HG02852 (cell line): ENCODE measurements at regions not wholly inside any gene's neighbourhood (a gene's known extent, or its start where the extent isn't known, plus 50 kb on each side); places are given as distances from the start of the nearest gene placed in this dataset.
"Not testable (repeated sequence)": the region's sequence is repeated elsewhere in the genome, so short reads cannot be mapped to it uniquely, and the experiment has no call there.

Experiments used
- ATAC-seq: cut with Tn5 transposase; IDR thresholded peaks from one replicate; pipeline ENCODE4 v1.9.1; 2021; ENCODE audit warnings: mild to moderate bottlenecking, moderate library complexity; ENCODE audit not compliant: unreplicated experiment

DNA sequence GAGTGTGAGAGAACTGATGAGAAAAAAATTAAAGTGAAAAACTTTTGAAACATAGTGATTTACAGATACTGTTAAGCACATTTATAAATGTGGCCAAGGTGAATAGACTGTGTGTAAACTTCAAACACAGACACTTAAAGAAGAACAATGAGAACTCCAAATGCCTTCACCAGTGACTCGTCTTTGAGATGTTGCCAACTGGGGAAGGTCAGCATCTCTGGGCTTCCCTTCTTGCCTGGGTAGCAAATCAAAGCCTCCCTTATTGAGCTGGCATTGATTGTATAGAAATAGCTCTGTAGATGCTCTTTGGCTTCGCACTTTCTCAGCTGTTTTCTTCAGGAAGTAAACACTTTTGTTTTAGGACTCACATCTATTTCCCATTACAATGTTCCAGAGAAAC is 177.3 kb upstream of the SGCG start:
- no peak for ATAC-seq

DNA sequence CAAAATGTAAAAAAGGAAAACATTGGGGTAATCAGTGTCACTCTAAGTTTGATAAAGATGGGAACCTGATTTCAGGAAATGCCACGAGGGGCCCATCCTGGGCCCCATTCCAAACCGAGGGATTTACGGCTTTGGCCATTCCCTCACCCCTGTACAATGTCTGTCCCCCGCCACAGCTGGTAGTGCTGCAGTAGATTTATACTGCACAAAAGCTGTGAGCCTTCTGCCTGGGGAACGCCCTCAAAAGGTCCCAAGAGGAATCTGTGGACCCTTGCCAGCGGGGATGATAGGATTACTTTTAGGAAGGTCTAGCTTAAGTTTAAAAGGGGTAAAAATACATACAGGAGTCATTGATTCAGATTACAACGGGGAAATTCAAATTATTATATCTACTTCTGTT is 173.4 kb upstream of the SGCG start:
- no peak for ATAC-seq

DNA sequence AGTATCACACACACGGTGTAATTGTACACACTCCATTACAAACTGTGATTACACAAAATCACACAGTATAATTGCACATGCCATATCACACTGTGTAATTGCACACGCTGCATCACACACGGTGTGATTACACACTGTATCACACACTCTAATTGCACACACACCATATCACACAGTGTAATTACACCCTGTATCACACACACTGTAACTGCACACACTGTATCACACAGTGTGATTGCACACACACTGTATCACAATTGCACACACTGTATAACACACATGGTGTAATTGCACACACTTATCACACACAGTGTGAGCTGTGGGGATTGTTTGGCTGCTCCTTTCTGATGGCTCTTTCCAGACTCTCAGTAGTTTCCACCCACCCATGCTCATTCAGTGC is 162.6 kb upstream of the SGCG start:
- no peak for ATAC-seq

DNA sequence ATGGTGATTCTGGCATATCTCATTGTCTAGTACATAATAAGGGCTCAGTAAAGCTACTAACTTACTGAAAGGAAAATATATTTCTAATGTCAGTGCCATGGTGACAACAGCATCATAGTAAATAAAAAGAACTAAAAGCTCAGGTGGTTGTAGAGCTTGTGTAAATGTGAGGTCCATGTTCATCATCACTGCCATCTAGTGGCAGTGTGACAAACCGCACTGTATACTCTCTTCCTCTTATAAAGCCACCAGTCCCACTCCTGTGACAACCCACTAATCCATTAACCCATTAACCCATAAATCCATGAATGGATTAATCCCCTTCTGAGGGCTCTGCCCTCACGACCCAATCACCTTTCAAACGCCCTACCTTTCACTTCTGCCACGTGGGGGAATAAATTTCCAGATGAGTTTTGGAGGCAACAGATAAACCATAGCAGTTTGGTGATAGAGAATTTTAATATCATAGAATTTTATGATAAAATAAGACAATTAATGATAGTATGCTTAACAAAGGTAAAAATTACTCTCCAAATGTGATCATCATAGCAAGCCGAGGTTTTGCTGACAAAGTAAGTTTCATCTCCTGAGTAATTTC is 160.4 kb upstream of the SGCG start:
- ATAC-seq = peak; percentile 90

DNA sequence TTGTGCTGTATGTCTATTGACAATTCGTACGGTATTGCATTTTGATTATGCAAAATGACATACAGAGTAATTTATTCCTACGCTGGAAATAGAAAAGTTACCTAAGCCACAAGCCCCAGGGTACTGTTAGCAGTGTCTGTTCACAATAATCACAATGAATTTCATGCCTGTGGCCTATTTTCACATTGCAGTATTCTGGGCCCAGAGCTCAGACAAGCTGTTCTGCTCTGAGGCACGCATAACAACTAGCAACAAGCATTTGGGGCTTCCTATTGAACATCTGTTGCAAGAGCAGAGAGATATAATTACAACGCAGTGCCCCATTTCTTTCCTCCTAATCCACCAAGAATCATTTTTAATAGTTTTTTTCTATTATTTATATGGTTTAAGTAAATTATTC is 158.9 kb upstream of the SGCG start:
- no peak for ATAC-seq

DNA sequence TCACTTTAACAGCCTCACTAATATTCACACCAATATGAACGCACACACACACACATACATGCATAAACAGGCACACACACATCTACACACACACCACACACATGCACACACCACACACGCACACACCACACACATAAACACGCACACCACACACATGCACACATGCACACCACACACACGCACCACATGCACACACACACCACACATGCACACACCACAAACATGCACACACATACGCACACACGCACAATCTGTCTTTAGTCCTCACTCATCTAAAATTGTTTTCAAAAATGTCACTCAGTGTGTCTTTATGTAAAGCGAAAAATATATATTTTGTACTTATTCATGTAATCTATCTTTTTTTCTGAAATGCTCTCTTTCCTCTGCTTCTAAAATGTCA is 158.1 kb upstream of the SGCG start:
- no peak for ATAC-seq

DNA sequence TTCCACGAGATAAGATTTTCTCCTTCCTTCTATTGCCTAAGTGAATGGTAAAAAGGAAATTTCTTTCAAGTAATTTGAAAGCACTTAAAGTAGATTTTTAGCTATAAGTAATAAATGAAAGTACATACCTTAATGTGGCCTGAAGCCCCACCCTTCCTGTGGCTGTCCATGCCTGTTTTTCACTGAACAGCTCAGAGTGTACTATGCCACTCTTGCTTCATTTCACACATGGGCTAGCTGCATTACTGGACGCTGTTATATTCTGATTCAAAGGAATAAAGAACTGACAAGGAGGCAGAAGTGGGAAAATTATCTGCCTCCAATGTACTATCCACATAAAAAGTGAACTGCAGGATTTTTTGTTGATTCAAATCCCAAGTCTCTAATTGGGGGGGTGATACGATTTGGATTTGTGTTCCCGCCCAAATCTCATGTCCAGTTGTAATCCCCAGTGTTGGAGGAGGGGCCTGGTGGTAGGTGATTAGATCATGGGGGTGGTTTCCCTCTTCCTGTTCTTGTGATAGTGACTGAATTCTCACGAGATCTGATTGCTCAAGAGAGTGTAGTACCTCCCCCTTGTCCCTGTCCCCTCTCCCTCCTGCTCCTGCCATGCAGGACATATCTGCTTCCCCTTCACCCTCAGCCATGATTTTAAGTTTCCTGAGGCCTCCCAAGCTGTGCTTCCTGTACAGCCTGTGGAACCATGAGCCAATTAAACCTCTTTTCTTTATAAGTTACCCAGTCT is 154.7 kb upstream of the SGCG start:
- no peak for ATAC-seq

DNA sequence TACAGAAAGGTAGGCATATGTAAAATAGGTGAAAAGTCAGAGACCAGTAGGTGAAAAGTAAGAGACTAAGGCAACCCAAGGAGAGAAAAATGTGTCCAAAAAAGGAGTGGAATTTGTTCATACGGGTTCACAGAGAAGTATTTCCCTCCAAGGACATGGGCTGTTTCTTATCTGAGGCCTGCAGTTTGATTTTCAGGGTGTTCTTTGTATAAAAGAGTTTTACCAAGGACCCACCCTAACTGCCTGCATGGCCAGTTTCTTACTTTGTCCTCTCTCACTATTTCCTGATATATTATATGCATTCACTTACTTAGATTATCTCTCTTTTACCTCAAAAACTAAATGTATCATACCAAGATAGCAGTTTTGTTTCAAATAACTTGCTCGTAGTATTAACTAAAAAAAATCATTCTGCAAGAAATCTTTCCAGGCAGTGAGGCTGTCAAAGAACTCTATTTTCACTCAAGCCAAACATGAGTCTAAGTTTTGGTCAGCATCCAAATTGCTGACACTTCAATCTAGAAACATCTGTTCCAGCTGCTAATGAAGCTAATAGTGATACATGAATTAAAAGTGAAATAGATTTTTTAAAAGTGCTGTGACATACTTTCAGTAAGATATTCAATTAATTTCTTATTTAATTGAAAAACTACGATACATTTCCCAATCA is 141.4 kb upstream of the SGCG start:
- no peak for ATAC-seq

DNA sequence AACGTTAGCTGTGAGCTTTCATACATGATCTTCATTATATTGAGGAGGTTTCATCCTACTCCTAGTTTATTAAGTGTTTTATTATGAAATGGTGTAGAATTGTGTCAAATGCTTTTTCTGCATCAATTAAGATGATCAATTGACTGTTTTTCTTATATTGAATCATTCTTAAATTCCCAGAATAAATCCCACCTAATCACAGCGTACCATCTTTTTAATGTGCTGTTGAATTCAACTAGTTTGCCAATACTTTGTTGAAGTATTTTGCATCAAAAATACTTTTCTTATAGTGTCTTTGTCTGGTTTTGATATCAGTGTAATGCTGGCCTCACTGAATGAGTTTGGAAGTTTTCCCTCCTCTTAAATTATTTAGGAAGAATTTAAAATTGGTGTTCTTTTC is 138.6 kb upstream of the SGCG start:
- ATAC-seq = no peak

DNA sequence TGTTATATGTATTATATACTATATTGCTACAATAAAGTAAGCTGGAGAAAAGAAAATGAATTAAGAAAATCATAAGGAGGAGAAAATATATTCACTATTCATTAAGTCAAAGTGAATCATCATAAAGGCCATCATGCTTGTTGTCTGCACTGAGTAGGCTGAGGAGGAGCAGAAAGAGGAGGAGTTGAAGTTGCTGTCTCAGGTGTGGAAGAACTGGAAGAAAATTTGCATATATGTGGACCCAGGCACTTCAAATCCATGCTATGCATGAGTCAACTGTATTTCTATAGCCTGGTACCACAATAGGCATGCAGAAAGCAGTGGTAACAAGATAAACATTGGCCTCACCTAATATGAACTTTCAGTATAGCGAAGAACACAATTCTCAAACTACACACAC is 135.9 kb upstream of the SGCG start:
- no peak for ATAC-seq

DNA sequence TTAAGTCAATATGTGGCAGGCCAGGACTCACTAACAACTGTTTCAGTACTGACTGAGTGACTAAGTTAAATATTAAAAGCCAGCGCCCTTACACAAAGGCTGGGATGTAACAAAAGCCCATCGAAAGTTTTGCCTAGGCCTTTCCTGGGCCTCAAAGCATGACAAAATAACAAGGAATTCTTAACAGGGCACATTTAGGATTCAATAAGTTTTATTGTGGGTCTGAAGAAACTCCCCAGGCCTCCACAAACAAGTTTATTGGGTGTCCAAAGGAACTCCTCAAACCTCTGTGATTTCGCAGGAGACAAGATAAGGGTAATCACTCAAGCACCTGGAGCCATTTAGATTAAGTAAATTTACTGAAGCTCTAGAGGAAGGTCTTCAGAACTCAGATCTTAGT is 130.7 kb upstream of the SGCG start:
- ATAC-seq = no peak

DNA sequence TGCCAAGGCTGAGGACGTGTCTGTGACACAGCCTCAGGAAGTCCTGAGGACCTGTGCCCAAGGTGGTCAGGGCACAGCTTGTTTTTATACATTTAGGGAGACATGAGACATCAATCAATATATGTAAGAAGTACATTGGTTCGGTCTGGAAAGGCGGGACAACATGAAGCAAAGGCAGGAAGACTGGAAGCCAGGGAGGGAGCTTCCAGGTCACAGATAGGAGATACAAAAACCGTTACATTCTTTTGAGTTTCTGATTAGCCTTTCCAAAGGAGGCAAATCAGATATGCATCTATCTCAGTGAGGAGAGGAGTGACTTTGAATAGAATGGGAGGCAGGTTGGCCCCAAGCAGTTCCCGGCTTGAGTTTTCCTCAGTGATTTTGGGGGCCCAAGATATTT is 127.1 kb upstream of the SGCG start:
- not testable (repeated sequence) for ATAC-seq

DNA sequence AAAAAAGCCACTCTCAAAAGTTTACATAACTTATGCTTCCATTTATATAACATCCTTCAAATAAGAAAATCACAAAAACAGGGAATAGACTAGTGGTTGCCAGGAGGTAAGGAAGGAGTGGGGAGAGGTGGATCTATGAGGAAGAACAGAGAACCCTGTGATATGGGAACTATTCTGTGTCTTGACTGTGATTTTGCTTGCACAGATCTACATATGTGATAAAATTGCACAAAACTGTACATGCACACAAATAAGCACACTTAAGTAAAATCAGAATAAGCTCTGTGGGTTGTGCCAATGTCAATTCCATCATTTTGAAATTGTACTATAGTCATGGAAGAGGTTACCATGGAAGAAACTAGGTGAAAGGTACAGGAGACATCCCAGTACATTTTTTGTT is 121.6 kb upstream of the SGCG start:
- no peak for ATAC-seq

DNA sequence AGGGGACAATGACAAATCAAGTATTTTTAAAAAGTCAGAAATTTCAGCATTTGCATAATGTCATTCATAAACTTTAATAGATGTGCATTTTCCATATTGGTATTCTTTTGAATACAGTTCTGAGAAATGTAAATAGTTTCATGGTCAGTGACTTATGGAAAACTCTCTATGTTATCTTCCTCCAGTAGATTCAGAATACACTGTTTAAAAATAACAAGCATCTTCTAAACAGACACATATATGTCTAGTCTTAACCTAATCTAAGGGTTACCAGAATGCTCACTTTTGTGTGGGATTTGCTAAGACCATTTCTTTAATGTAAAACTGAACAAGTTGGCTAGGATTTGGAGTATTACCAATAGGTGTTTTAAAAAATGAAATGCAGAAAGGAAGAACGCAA is 119.8 kb upstream of the SGCG start:
- no peak for ATAC-seq

DNA sequence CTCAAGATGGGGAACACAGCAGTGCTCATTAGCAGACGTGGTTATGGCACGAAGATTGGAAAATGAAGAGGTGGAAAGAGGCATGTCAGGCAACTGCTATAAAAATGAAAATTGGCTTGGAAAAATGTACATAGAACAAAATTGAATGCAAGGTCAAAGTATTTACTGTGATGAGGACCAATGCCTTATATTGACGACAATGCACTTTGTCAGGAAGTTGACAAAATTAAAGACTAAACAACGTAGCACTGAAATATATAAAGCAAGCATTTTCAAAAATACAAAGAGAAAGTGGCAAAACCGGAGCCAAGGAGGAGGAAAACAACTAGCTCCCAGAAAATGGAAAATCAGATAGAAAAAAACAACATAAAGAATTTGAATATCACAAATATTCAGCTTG is 113.7 kb upstream of the SGCG start:
- no peak for ATAC-seq

DNA sequence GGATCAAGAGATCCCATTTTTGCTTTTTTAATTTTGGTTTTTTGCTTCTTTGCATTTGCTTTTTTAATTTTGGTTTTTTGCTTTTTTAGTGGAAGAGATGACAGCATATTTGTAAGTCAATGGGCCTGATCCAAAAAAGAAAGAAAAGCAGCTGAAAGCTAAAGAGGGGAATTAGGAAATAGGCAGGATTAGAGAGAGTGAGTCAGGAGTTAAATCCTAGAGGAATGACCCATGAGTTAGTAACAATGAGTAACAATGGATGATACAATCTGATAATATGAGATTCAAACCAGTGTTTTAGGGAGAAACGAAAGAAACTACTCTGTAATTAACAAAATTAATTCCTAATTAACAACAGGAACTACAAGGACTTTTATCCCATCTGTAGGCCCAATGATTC is 111.2 kb upstream of the SGCG start:
- ATAC-seq = no peak

DNA sequence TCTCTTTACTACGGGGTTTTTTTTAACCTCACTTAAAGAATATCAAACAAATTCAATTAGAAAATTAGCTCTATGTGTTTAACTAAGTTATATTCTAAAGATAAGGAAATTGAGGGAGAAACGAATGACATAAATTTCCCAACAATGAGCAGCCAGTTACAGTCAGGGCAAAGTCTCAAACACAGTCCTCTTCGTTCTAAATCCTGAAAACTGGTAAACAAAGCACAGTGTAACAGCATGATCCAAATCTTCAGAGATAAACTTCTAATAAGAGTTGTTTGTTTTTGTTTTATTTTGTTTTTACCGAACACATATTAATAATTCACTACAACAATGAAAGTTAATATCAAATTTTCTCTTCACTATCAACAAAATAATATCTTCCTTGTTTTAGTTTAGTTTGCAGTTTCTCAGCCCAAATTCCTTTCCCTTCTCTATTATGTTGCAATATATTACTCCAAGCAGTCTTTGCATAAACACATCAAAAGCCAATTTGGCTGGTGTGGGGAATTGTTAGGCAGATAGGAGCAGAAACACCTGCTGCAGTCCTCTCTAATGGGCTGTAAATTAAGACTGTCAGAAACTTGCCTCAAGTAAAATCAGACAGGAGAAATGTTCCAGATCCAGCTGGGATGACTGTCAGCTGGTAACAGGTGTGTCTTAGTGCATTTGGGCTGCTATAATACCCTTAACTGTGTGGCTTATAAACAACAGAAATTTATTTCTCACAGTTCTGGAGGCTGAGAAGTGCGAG is 106.5 kb upstream of the SGCG start:
- ATAC-seq = no peak

DNA sequence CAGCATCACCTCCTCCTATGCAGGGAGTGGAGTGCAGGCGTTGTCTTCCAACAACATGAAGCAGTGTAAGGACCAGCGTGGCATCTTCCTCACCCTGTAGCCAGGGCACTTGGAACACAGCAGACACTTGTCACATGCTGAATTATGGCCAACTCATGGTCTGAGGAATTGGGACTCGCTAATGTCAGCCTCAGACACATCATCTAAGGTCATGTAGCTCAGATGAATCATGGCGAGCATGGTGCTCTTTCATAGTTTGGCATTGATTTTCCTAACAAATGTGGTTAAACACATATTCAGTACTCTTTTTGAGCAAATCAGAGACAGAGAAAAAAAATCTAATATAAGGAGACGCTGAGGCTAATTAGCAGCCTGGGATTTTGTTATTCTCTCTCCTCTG is 99.6 kb upstream of the SGCG start:
- no peak for ATAC-seq

DNA sequence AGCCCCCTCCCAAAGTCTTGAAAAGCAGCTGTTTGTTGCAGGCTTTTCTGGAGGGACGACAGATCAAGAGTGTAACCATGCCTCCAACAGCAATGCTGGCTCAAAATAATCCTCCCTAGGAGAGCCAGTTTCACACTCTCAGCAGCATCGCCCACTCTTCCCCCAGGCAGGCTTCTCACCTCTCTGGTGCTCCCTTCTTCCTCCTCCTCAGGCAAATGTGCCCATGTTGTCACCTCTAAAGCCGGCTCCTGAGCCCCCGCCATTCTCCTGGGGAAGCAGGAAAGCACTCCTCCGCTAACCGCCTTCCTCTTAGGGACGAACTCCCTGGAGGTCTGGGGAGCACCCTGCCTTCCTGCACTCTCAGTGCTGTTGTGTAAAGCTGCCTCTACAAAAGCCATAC is 98.9 kb upstream of the SGCG start:
- no peak for ATAC-seq

DNA sequence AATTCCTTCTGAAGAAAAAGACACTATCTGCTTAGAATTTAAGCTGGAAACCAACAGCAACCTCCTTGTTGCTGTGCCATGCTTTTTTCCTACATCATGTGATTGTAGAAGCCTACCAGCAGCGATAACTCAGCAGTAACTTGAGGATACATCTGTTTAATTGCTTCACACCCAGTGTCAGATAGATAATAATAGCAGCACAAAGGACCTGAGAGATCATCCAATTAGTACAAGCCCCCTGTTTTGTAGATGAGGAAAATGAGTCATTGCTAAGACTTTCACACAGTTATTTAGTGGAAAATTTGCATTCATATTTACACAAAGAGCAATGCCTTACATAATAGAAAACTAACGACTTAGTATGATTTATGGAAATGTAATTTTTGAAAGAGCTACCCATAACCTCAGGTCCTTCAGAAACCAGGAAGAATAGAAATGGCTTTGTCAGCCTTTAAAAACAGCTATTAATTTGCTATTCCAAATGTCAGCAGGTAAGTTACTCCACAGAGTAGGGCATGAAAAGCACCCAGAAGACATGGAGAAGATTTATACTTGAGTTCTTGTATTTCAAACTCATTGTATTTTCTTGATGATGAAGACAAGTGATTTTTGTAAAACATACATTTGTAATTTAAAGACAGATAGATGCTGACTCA is 93.7 kb upstream of the SGCG start:
- no peak for ATAC-seq

DNA sequence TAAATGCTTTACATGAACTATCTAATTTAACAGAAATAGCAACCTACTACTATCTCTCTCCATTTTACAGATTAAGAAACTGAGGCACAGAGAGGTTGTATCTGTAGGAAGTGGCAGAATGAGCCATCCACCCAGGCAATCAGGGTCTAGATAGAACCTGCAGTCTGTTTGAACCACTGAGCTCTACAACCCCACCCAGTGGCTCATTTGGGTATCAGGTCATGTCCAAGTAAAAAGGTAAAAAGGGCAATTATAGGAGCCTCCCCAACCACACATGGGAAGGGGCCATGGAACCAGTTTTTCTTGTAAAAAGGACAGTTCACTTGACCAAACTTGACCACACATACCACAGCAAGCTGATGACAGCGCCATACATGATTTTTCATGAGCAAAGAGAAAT is 92.9 kb upstream of the SGCG start:
- no peak for ATAC-seq
